Ovary (tissue), 3 donors: ENCODE measurements at regions not wholly inside any gene's neighbourhood (a gene's known extent, or its start where the extent isn't known, plus 50 kb on each side); places are given as distances from the start of the nearest gene placed in this dataset.

Experiments
- CTCF ChIP-seq, 3 donors: fragments of 450-650 bp in 2 of 3; fragments of 200-600 bp in 1 of 3; IDR thresholded peaks; one replicate each; pipeline versions ENCODE4 v1.5.1 to v1.8.0; 2016 to 2022; ENCODE audit warnings: antibody characterized with exemption in 3 of 3, mild to moderate bottlenecking in 1 of 3
- EP300 ChIP-seq: sonication (generic); formaldehyde crosslinking; IDR thresholded peaks from one replicate; pipeline ENCODE4 v1.6.1; 2017; ENCODE audit warnings: antibody characterized with exemption
- POLR2A ChIP-seq: fragments of 450-650 bp; IDR thresholded peaks from one replicate; pipeline ENCODE4 v1.6.1; 2017; ENCODE audit warnings: antibody characterized with exemption, mild to moderate bottlenecking, moderate library complexity
- donor health status: DM: no; HTN: no; CAD: no.

GRCh38 chr11:62069374-62069773 lies 54.4 kb upstream of the INCENP start:
- TF ChIP-seq CTCF (IDR thresholded peaks at IDR 0.05), result no peak
- TF ChIP-seq POLR2A, result no peak
- no peak for TF ChIP-seq EP300
